SKM-1 treated with dmso at 0.1 percent for 144 hours (cell line): ENCODE measurements at regions not wholly inside any gene's neighbourhood (a gene's known extent, or its start where the extent isn't known, plus 50 kb on each side); places are given as distances from the start of the nearest gene placed in this dataset.

Source experiments
- DNase-seq: peaks from one replicate; lab custom pipeline; 2025; ENCODE audit not compliant: unreplicated experiment; lab: John Stamatoyannopoulos, UW

DNA sequence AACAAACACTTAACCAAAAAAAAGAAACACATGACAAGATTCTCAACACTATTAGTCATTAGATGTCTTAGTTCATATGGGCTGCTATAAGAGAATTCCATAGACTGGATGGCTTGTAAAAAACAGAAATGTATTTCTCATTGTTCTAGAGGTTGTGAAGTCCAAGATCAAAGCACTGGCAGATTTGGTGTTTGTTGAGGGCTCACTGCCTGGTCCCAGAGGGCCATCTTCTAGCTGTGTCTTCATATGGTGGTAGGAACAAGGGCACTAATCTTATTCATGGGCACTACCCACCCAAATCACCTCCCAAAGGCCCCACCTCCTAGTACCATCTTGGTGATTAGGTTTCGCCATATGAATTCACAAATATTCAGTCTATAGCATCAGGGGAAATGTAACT is 162.5 kb upstream of the SDK2 start:
- no peak for DNase-seq

DNA sequence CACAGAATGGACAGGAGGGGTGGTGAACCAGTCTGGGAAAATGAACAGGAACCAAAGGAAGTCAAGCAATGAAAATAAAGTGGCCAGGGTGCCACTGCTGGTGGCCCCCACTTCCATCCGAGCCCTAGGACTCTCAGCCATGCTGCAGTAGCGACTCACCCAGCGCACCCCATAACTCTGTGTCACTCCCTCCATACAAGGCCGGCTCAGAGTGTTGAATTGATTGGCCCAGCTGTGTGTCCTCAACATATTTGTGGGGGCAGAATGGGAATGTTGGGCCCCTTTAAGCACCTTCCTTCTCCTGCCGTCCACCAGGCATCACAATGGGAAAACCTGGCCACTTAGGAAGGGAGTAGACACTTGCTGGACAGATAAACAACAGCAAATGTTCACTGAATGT is 169.0 kb upstream of the SDK2 start:
- no peak for DNase-seq

DNA sequence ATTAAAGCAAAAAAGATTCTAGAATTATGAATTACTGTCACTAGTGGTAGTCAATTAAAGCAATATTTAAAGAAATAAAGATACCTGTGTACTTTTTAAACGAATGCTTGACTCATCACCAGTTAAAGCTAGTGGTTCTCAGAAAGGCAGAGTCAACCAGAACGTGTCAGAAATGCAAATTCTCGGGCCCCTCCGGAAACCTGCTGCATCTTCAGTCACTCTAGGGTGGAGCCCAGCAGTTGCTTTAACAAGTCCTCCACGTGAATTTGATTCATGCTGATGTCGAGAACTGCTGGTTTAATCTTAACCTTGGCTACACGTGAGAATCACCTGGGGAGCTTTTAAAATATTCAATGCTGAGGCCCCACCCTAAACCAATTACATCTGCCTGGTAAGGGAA is 169.8 kb upstream of the SDK2 start:
- DNase-seq = no peak

DNA sequence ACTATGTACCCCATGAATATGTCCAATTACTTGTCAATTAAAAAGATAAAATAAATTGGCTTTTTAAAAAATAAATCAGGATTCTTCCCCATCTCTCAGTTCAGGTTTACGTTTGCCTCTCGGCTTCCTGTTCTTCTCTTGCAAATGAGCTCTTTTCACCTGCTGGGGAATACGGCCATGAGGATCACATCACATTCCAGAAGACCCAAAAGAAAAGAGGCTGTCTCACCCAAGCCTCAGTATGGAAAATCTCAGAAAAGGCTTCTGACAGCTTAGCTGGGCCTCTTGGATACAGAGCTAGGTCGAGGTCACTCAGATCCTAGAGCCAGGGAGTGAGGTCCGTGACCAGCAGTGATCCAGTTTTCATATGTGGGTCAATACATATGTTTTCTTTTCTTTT is 171.2 kb upstream of the SDK2 start:
- DNase-seq = no peak

DNA sequence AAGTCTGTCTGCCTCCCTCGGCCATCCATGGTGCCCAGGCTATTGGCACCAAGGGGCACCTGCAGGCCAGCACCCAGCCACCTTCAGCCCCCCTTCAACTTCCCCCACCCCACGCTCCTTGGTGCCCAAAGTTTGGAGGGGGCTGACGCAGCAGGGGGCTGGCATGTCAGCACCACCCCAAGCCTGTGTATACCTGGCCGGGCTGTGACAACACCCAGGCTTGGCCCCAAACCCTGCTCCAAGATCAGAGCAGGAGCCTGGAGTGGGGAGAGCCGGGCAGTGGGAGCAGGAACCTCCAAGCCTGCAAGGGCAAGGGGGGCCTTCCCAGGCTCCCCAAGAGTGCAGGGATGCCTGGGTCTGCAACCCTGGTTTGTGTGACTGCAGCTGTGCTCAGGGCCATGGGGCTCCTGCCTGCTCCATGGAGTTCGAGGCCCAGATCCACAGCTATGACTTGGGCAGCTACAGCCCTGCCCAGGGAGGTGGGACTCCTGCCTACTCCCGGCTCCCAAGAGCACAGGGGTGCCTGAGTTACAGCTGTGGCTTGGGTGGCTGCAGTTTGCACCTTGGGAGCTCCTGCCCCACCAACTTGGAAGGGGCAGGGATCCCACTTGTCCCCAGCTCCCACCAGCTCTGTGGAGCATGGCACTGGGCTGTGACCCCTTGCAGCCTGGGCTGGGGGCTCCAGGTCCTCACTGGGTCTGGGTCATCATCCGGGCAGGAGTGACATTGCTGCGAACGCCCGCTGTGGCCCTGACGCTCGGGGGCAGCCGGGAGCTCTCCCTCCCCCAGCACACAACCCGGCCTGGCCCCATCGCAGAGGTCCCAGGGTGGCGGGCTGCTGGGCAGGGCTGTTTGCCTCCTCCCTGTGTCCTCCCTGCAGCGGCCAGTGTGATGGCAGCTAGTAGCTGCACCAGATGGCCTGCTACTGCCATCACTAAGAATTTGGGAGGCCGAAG is 175.5 kb upstream of the SDK2 start:
- DNase-seq = no peak

DNA sequence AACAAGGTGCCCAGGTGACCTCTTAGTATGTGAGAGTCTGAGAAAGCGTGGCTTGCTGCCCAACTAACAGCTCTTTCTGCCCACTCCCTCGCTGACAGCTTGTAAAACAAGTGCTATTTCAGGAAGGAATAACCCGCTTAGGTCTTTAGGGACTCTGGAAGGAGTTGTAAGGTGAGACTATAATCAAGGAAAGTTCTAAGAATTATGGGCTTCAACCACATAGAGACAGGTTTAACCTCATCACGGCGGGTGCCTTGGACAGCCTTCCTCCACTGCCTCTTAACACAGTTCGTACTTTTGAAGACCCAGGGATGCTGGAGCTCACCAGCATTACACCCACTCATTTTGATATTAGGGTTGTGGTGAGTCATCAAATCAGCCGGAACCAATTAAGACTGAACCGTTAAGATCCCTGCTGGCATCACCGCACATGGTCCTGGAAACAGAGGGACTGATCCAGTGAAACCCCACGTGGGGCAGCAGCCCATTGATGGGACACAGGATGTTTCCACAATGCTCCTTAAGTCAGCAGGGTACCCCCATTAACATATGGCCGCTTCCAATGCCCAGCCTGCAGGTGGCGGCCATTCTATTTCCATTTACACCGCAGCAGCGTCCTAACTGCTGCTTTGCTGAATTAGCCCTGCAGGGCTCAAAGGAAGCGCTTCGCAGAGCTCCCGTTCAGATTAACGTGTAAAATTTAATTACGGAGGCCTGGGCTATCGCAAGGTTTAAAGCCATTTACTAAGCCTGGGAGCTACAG is 176.6 kb upstream of the SDK2 start:
- DNase-seq = no peak

DNA sequence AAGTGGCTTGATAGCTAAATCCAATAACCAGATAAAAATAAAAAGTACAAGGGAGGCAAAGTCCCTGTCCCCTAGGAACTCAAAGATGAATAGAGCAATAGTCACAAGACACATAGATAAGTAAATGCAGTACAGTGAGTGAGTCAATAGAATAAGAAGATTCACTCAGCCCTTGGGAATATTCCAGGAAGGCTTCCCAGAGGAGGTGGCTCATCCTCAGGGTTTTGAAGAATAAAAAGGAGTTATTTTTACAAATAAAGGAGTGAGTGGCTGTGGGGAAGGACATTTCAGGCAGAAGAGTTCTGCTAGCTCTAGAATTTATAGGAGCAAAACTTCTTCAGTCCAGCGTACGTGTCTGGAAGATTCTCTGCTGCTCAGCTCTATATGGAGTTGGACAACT is 177.4 kb upstream of the SDK2 start:
- DNase-seq = no peak

DNA sequence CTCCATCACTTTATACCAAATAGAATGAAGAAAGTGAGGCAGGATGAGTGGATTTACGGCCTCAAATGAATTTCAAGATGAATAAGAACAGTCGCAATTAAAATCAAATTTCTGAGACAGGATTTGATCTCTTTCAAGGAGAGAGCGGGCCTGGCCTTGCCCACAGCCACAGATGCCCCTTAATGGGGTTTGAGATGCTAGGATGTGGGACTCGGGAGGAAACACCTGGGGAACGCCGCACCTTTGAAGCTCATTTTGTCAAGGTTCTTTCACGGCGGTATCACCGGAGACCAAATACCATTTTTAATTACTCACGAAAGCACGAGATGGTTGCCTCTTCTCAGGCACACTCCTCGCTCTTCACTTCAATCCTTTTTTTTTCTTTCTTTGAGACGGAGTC is 178.1 kb upstream of the SDK2 start:
- DNase-seq = no peak

DNA sequence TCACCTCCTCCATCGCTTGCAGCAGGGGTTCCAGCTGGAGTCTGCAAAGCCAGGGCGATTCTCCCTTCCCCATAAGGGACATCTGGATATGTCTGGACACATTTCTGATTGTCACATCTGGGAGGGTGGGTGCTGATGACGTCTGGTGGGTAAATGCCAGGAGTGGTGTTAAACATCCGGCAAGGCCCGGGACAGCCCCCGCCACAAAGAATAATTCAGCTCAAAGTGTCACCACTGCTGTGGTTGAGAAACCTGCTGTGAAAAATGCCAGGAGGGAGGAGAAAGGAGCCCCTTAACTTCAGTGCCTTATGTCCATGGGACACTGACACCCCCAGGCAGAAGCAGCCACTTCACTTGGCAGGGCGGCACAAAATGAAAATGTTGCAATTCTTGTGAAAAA is 179.4 kb upstream of the SDK2 start:
- DNase-seq = no peak

DNA sequence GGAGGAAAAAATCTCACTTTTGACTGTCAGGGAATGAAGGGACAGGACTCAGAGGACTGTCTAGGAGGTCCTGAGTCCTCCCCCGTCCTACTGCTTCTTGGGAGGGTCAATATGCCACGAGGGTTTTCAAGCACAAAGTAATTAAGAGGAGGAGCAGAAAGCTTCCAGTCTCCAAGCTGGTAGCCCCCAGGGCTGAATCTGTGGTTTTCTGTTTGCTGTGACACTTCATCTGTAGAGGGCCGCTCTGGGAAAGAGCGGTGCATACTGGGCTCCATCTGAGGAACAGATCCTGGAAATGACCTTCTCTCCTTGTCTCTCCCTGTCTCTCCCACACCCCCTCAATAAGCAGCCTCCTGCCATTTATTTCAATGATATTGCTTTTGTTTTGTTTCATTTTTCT is 180.1 kb upstream of the SDK2 start:
- DNase-seq = no peak

DNA sequence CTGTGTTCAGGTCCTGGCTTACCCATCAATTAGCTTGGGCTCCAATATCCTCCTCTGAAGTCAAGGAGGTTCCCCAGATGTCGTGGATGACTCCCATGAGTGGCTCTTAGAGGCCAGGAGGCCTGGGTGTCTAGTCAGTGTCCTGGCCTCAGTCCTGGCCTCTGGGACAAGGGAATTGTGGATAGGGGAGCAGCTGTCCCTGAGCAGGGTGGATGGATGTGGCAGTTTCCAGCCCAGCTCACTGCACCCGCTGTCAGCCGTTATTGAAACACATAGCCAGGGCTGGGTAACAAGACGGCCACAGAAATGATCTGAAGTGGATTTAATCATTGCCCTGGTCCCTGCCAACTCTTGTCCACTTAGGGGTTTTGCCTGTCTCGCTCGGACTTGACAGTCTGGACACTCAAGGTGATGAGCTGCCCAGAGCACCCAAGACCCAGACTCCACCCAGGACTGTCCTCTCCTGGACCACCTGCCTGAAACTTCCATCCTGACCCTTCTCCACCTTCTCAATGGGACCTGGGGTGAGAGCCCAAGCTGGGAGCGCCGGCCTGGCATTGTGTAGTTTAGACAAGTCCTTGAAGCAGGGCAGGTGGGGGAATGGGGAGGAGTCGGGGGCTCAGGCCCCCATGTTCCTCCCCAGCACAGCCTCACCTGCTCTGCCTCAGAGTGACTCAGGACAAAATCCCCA is 182.1 kb upstream of the SDK2 start:
- DNase-seq = no peak

DNA sequence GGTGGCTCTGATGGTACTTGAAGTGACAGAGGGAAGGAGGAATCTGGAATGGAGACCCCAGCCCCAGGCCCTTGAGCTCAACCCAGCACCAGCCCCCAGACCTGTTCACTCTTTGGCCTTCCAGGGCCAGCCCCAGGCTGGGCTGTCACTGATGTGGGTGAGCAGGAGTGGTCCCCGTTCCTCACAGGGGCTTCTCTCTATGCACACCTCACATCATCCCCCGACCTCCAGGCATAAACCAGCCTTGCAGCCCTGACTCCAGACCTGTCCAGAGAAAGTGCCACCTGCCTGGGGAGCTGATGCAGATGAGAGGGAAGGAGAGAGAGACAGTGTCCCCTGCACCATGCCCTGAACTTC is 182.6 kb upstream of the SDK2 start:
- DNase-seq = no peak

DNA sequence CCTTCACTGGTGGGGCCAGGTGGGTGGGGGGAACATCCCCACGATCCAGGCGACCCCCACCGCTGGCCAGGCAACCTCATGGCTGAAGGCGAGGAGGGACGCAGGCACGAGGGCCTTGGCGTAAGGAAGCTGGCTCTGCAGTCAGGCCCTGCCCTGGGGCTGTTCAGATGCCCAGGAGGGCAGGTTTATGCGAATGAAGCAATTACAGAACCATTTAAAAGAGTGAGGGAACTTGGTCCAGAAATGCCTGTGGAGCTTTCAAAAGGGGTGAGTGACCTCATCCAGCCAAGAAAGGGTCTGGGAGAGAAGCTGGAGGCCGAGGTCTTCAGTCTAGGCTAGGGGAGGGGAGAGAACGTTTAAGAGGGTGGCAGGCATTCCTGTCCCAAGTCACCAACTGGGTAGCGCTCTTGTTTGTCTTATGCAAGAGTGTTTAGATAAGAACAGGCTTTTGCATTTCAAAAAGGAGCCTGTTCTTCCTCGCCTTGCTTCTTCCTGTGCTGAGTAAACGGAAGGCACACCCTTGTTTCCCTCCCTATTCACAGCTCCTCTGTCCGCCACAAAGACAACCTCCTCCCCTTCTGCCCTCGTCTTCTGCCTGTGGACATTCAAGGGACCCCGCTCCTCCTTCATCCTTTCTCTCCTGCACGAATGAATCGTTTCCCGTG is 183.5 kb upstream of the SDK2 start:
- DNase-seq = no peak

DNA sequence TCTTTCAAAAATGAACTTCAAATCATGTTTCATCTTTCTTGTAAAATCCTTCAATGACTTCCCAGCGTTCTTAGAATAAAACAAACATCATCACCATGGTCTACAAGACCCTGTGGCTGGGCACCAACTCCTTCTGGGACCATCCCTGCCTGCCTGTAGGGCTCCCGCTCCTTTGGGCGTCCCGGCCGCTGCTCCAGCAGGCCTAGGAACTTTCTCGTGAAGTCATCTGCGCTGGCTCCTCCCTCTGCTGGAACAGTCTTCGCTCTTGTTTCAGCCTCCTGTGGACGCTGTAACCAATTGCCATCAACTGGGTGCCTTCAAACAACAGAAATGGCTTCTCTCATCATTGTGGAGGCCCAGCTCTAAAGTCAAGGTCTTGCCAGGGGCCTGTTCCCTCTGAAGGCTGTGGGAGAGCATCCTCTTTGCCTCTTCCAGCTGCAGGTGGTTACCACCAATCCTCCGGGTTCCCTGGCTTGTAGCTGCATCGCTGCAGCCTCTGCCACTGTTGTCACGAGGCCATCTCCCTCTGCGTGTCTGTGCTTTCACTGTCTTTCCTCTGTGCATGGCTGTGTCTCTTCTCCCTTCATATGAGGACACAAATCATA is 185.5 kb upstream of the SDK2 start:
- no peak for DNase-seq

DNA sequence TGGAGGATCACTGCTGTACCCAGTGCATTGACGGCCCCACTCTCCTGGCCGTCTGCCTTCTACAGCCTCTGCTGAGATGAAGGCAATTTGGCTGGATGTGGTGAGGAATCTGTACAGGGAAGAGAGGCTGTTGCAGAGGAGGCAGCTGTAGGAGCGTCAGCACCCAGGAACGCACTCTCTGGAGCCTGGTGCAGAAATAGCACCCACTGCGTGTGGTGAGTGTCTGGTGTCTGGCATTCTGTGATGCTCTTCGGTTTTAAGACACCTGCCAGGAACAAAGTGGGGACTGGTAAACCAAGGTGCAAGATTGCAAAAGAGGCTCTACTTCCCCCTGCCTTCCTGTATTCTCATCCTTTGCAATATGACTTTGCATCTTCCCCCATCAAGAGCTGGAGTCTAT is 187.5 kb upstream of the SDK2 start:
- no peak for DNase-seq

DNA sequence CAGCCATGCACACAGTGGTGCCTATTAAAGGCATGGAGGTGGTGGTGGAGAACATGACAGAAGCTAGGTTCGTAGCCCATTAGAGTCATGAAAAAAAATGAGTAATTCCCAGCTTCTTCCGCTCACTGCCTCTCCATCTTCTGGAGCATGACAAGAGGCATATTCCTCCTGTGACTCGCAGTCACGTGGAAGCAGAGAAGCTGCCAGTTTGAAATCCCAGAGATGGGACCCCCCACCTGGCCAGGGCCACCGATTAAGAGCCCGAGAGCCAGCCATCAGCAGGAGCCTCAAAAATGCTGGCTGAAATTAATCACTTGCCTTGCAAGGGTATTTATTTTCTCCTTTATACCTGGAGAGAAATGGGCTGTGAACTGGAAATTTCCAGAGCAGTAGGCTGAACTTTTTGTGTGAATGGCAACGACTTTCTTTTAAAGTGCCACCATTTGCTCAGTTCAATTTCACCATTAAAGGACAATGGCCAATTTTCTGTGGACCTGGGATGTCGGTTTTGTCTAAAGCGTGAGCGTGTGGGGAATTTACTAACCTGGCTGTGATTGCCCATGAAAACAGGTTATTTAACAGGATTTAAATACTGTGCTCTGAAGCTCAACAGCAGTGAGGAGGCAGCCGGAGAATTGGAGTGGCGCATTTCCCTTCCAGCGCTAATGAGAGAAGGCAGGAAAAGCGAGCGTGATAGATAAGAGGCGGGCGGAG is 189.7 kb upstream of the SDK2 start:
- no peak for DNase-seq

DNA sequence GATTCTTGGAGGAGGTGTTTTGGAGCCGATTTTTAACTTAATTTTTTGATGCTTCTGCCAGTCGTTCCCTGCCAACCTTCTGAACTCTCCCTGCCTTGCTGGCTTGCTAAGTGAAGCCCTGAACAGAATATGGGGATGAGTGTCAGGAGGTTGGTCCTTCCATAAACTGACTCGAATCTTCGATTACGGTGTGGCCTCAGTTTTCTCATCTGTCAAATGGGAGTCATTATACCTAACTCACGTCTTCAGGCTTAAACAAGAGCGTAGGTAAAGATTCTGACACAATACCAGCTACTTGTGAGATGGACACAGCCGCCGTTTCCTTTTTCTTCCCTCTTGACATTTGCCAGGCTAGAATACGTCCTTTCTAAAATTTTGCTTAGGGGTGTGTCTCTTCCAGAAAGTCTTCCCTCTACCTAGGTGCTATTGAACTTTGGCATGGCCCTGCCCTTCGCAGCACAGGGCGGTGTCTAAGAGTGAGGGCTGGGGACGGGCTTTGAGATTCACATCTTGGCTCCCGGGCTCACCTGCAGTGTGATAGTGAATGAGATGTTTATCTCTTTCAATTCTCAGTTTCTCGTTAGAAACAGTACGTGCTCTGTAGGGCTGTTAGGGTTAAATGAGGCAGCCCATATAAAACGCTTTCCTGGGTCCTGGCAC is 190.6 kb upstream of the SDK2 start:
- no peak for DNase-seq

DNA sequence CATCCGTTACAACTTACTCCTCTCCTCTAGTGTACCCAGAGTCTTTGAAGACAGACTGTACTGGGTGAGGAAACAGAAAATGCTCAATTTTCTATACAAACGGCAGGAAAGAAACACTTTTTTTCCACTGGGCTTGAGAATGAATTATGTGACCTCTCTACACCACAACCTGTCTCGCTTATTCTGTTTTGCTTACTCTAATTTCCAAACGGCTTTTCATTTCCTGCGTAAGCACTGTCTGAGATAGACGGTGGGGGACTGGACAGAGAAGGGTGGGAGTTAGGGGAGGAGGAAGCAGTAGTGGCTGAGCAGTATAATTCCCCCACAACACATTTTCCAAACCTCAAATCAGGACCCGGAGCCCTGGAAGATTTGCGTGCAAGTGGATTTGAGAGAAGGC is 191.4 kb upstream of the SDK2 start:
- DNase-seq = no peak

DNA sequence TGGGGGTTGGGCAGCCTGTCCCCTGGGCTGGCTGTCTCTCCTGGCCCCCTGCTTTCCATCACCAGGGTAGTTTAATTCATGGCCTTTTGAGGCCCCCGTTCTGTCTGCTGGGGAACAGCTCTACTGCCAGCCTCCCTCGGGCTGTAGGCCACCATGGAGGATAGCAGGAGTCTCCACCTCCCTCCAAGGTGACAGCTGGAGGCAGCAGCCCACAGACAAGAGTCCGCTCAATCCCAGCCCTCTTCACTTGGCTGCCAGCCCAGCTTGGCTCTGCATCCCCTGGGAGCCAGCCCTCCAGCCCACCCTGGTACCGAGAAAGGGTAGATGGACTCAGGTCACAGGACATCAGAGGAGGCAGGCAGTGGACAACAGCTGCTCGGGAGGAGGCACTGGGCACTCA is 194.6 kb upstream of the SDK2 start:
- DNase-seq = no peak

DNA sequence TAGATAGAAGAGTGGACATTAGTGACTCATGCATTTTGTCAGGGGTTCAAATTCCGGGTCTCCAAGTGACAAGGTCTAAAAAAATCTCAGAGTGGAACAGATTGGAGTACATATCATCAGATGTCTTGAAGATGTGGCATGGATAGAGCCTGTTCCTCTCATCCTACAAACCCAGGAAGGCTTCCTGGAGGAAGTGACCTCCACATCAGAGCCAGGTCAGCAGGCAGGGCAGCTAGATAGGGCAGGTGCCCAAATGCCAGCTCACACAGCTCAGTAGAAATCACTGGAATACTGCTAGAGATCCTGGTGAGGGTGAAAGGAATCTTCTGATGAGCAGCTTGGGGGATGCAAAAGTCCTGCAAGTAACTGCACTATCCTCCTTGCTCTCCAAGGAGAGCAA is 196.6 kb upstream of the SDK2 start:
- DNase-seq = no peak
